SU-DHL-6 (cell line): ENCODE measurements at regions not wholly inside any gene's neighbourhood (a gene's known extent, or its start where the extent isn't known, plus 50 kb on each side); places are given as distances from the start of the nearest gene placed in this dataset.

Experiments used
- H2AFZ ChIP-seq: fragments of 200-600 bp; sonication (generic); 2 replicates; pipeline ENCODE4 v1.6.1; 2014; ENCODE audit warnings: low read depth, mild to moderate bottlenecking, moderate library complexity, mixed read lengths, antibody characterized with exemption, low read length; ENCODE audit not compliant: severe bottlenecking
- H3F3A ChIP-seq: fragments of 200-600 bp; shearing (Covaris generic); 2 replicates; pipeline ENCODE4 v1.6.0; 2016; ENCODE audit warnings: antibody characterized with exemption, mild to moderate bottlenecking; ENCODE audit not compliant: insufficient read depth
- H3K27ac ChIP-seq: fragments of 200-600 bp; sonication (generic); 2 replicates; pipeline ENCODE4 v1.5.1; 2016; ENCODE audit warnings: low read depth, mild to moderate bottlenecking, low read length, moderate library complexity, mixed read lengths
- H3K27me3 ChIP-seq: fragments of 200-600 bp; sonication (generic), shearing (Covaris generic); 2 replicates; pipeline ENCODE4 v1.6.0; 2014; ENCODE audit warnings: mild to moderate bottlenecking, low read length
- H3K36me3 ChIP-seq: fragments of 200-600 bp; sonication (generic); 2 replicates; pipeline ENCODE4 v1.6.1; 2014; ENCODE audit warnings: mild to moderate bottlenecking, low read length, mixed read lengths
- H3K4me2 ChIP-seq: fragments of 300-600, 200-600 bp; shearing (Covaris generic), sonication (generic); 2 replicates; pipeline ENCODE4 v1.6.0; 2014; ENCODE audit warnings: low read length, low read depth, mild to moderate bottlenecking; ENCODE audit not compliant: poor library complexity, severe bottlenecking
- H3K4me3 ChIP-seq: fragments of 200-600 bp; sonication (generic); 2 replicates; pipeline ENCODE4 v1.5.1; 2014; ENCODE audit warnings: antibody characterized with exemption, low read length, mild to moderate bottlenecking, mixed read lengths; ENCODE audit not compliant: insufficient read depth, poor library complexity, severe bottlenecking
- H3K79me2 ChIP-seq: fragments of 200-600 bp; sonication (generic); 2 replicates; pipeline ENCODE4 v1.6.1; 2014; ENCODE audit warnings: mild to moderate bottlenecking, low read length, moderate library complexity; ENCODE audit not compliant: insufficient read depth
- H3K9ac ChIP-seq: fragments of 200-600 bp; sonication (generic); 2 replicates; pipeline ENCODE4 v1.7.0; 2014; ENCODE audit warnings: mild to moderate bottlenecking, low read length
- H3K9me2 ChIP-seq: fragments of 200-600 bp; sonication (generic); replicated peaks from 2 replicates; pipeline ENCODE4 v1.6.1; 2014; ENCODE audit warnings: low read length; ENCODE audit not compliant: insufficient read depth
- H3K9me3 ChIP-seq: fragments of 200-600 bp; sonication (generic); 2 replicates; pipeline ENCODE4 v1.6.1; 2014; ENCODE audit warnings: low read length, mixed read lengths; ENCODE audit not compliant: insufficient read depth
- H4K20me1 ChIP-seq: fragments of 200-600 bp; sonication (generic); 2 replicates; pipeline ENCODE4 v1.6.1; 2014; ENCODE audit warnings: low read depth, mild to moderate bottlenecking, antibody characterized with exemption, low read length, moderate library complexity, mixed read lengths
- CTCF ChIP-seq: fragments of 200-600 bp; sonication (generic); IDR thresholded peaks from one replicate; pipeline ENCODE4 v1.5.1; 2017; ENCODE audit warnings: antibody characterized with exemption, mild to moderate bottlenecking, low read length, moderate library complexity; ENCODE audit not compliant: insufficient read depth, poor library complexity, severe bottlenecking
- EZH2phosphoT487 ChIP-seq: fragments of 200-600 bp; sonication (generic), shearing (Covaris generic); conservative IDR thresholded peaks from 2 replicates; pipeline ENCODE4 v1.6.1; 2018; ENCODE audit warnings: mild to moderate bottlenecking, antibody characterized with exemption, low read length, moderate library complexity, mixed read lengths

GRCh38 chr10:125216861-125217260, 56.5 kb upstream of the CTBP2 start:
- H3K27ac ChIP-seq: no peak overlapping the region
- no peak overlapping the region for H3K4me2 ChIP-seq
- H3K9ac ChIP-seq: no peak overlapping the region
- H3K36me3 ChIP-seq: no peaks in the 10 kb centered on the region
- no peaks in the 10 kb centered on the region for H3K27me3 ChIP-seq
- no peak overlapping the region for H3K4me3 ChIP-seq
- H3K9me3 ChIP-seq: no peaks in the 10 kb centered on the region
- H3K9me2 ChIP-seq: no peaks in the 10 kb centered on the region
- H4K20me1 ChIP-seq: no peaks in the 10 kb centered on the region
- H2AFZ ChIP-seq: no peak overlapping the region
- no peaks in the 10 kb centered on the region for H3F3A ChIP-seq
- H3K79me2 ChIP-seq: no peaks in the 10 kb centered on the region
- TF ChIP-seq CTCF: no peak
- no peak for TF ChIP-seq EZH2phosphoT487

- TF ChIP-seq CTCF: no peak
- TF ChIP-seq EZH2phosphoT487: no peak
- no peak overlapping the region for H3K9ac ChIP-seq
- H3K9me2 ChIP-seq: no peaks in the 10 kb centered on the region
- no peak overlapping the region for H3K4me3 ChIP-seq
- H3K9me3 ChIP-seq: no peaks in the 10 kb centered on the region
- no peaks in the 10 kb centered on the region for H3F3A ChIP-seq
- no peaks in the 10 kb centered on the region for H4K20me1 ChIP-seq
- H3K79me2 ChIP-seq: no peaks in the 10 kb centered on the region
- H3K4me2 ChIP-seq: no peak overlapping the region
- no peaks in the 10 kb centered on the region for H3K27me3 ChIP-seq
- no peak overlapping the region for H2AFZ ChIP-seq
- H3K36me3 ChIP-seq: no peaks in the 10 kb centered on the region
- H3K27ac ChIP-seq: no peak overlapping the region
These were observed 55.9 kb upstream of the CTBP2 start for GRCh38 chr10:125216309-125216708.

GRCh38 chr10:125214283-125214570, 53.9 kb upstream of the CTBP2 start:
- H3F3A ChIP-seq: no peaks in the 10 kb centered on the region
- no peaks in the 10 kb centered on the region for H4K20me1 ChIP-seq
- no peaks in the 10 kb centered on the region for H3K79me2 ChIP-seq
- no peaks in the 10 kb centered on the region for H3K9me3 ChIP-seq
- TF ChIP-seq CTCF: no peak
- no peak for TF ChIP-seq EZH2phosphoT487
- no peak overlapping the region for H3K27ac ChIP-seq
- H2AFZ ChIP-seq: no peak overlapping the region
- H3K9ac ChIP-seq: no peak overlapping the region
- H3K9me2 ChIP-seq: no peaks in the 10 kb centered on the region
- no peak overlapping the region for H3K4me3 ChIP-seq
- H3K4me2 ChIP-seq: no peak overlapping the region
- no peaks in the 10 kb centered on the region for H3K36me3 ChIP-seq
- H3K27me3 ChIP-seq: no peaks in the 10 kb centered on the region
